SH-SY5Y (cell line): ENCODE measurements at regions not wholly inside any gene's neighbourhood (a gene's known extent, or its start where the extent isn't known, plus 50 kb on each side); places are given as distances from the start of the nearest gene placed in this dataset.

ENCODE experiments used
- GATA2 ChIP-seq: IDR thresholded peaks from 2 replicates; pipeline ENCODE4 v1.6.1; 2011; ENCODE audit warnings: mild to moderate bottlenecking, low read depth, low read length
- GATA3 ChIP-seq: IDR thresholded peaks from 2 replicates; pipeline ENCODE4 v1.6.1; 2011; ENCODE audit warnings: low read depth, mild to moderate bottlenecking, low read length, moderate library complexity

GRCh38 chr13:21966014-21966413 is 295.1 kb downstream of the FGF9 start:
- TF ChIP-seq GATA2 (no peak), GATA3 (no peak)
